Naive thymus-derived CD4-positive, alpha-beta T cell (primary cell): ENCODE measurements at regions not wholly inside any gene's neighbourhood (a gene's known extent, or its start where the extent isn't known, plus 50 kb on each side); places are given as distances from the start of the nearest gene placed in this dataset.

ENCODE experiments used
- ATAC-seq: fragments of 150-1000 bp; cut with Tn5 transposase; 2 replicates; pipeline ENCODE4 v1.10.0; 2021; ENCODE audit warnings: mild to moderate bottlenecking, moderate library complexity
- CTCF ChIA-PET: fragments of 350-600 bp; sonication (Branson Sonifier 250); formaldehyde crosslinking; loops from one replicate; lab custom pipeline; 2021; ENCODE audit warnings: antibody characterized with exemption; lab: Charles Lee
- POLR2A ChIA-PET: fragments of 350-600 bp; sonication (Branson Sonifier 250); formaldehyde crosslinking; loops from one replicate; lab custom pipeline; 2021; ENCODE audit warnings: antibody characterized with exemption, inconsistent platforms; lab: Charles Lee
- DNase-seq, 9 donors: peaks; one replicate each; pipeline versions ENCODE4 v3.0.0 to v3.0.0-alpha.2; 2020 to 2022; ENCODE audit warnings: mixed read lengths in 1 of 9
- H3K27ac ChIP-seq: one replicate; pipeline ENCODE4 v1.7.0; 2013; ENCODE audit warnings: mild to moderate bottlenecking, low read depth, low read length, moderate library complexity
- H3K27me3 ChIP-seq, 2 donors: one replicate each; pipeline ENCODE4 v1.7.0; 2013; ENCODE audit warnings: low read length in 2 of 2, mild to moderate bottlenecking in 2 of 2, moderate library complexity in 2 of 2; ENCODE audit not compliant: control insufficient read depth in 2 of 2, insufficient read depth in 2 of 2
- H3K36me3 ChIP-seq, 3 experiments: 1 replicate in 2 of 3; 2 replicates in 1 of 3; pipeline ENCODE4 v1.7.0; 2013; ENCODE audit warnings: low read length in 3 of 3, mild to moderate bottlenecking in 3 of 3, moderate library complexity in 1 of 3; ENCODE audit not compliant: insufficient read depth in 3 of 3, control insufficient read depth in 2 of 3
- H3K4me1 ChIP-seq, 2 donors: one replicate each; pipeline ENCODE4 v1.7.0; 2013; ENCODE audit warnings: low read length in 2 of 2, mild to moderate bottlenecking in 2 of 2, moderate library complexity in 1 of 2; ENCODE audit not compliant: control insufficient read depth in 2 of 2, insufficient read depth in 2 of 2
- H3K4me3 ChIP-seq: 2 replicates; pipeline ENCODE4 v1.7.0; 2013; ENCODE audit warnings: mild to moderate bottlenecking, low read length
- H3K9me3 ChIP-seq, 3 experiments: 1 replicate in 2 of 3; 2 replicates in 1 of 3; pipeline ENCODE4 v1.7.0; 2013; ENCODE audit warnings: low read length in 3 of 3; ENCODE audit not compliant: control insufficient read depth in 2 of 3
- H3K27ac Mint-ChIP-seq, 9 donors: one replicate each; pipeline ENCODE4 v1.8.0; 2020 to 2022; ENCODE audit warnings: mixed read lengths in 9 of 9, mild to moderate bottlenecking in 8 of 9, moderate library complexity in 5 of 9, inconsistent platforms in 2 of 9
- H3K27me3 Mint-ChIP-seq, 5 donors: one replicate each; pipeline ENCODE4 v1.8.0; 2021 to 2022; ENCODE audit warnings: mixed read lengths in 5 of 5, mild to moderate bottlenecking in 1 of 5
- H3K36me3 Mint-ChIP-seq, 5 donors: one replicate each; pipeline ENCODE4 v1.8.0; 2020 to 2022; ENCODE audit warnings: mixed read lengths in 5 of 5, mild to moderate bottlenecking in 3 of 5, inconsistent platforms in 1 of 5
- H3K4me1 Mint-ChIP-seq, 7 donors: one replicate each; pipeline ENCODE4 v1.8.0; 2020 to 2022; ENCODE audit warnings: mixed read lengths in 7 of 7, mild to moderate bottlenecking in 3 of 7, inconsistent platforms in 1 of 7
- H3K4me3 Mint-ChIP-seq, 10 donors: one replicate each; pipeline ENCODE4 v1.8.0; 2020 to 2022; ENCODE audit warnings: mild to moderate bottlenecking in 10 of 10, mixed read lengths in 10 of 10, moderate library complexity in 6 of 10, inconsistent platforms in 2 of 10
- H3K9me3 Mint-ChIP-seq, 11 donors: one replicate each; pipeline ENCODE4 v1.8.0; 2020 to 2022; ENCODE audit warnings: mixed read lengths in 11 of 11, mild to moderate bottlenecking in 4 of 11, inconsistent platforms in 1 of 11, moderate library complexity in 1 of 11
- intact Hi-C, 2 donors: fragments of 100-400 bp; cut with micrococcal nuclease; formaldehyde crosslinking; loops; one replicate each; pipeline ENCODE4 v1.15.1; 2023

GRCh38 chr7:45515346-45515745 lies 58.8 kb upstream of the ADCY1 start:
- ATAC-seq: no peak
- no peaks in the 10 kb centered on the region for H3K27me3 ChIP-seq
- H3K9me3 Mint-ChIP-seq: peaks cover 0 to 36% (median 13%) of the 10 kb centered on the region in 11 donors
- no peak overlapping the region for H3K27ac Mint-ChIP-seq
- H3K27ac ChIP-seq: no peak overlapping the region
- ChIA-PET POLR2A (no interaction called here), CTCF (no interaction called here)
- no peaks in the 10 kb centered on the region for H3K36me3 ChIP-seq
- H3K4me3 Mint-ChIP-seq: no peak overlapping the region
- H3K36me3 Mint-ChIP-seq: peaks cover 0 to 5% (median 0%) of the 10 kb centered on the region in 5 donors
- no peak for DNase-seq
- intact Hi-C loops: no loop called here
- peaks cover 0 to 9% (median 6%) of the 10 kb centered on the region in 3 experiments for H3K9me3 ChIP-seq
- H3K4me1 ChIP-seq: no peaks in the 10 kb centered on the region
- H3K27me3 Mint-ChIP-seq: peaks cover 0 to 24% (median 18%) of the 10 kb centered on the region in 5 donors
- H3K4me3 ChIP-seq: no peak overlapping the region
- no peaks in the 10 kb centered on the region for H3K4me1 Mint-ChIP-seq
